Right ventricle myocardium inferior (tissue), 1 donor: ENCODE measurements at regions not wholly inside any gene's neighbourhood (a gene's known extent, or its start where the extent isn't known, plus 50 kb on each side); places are given as distances from the start of the nearest gene placed in this dataset.

ENCODE experiments used
- ATAC-seq: fragments of 200-7000 bp; cut with Tn5 transposase; one replicate; pipeline ENCODE4 v1.9.1; 2020; ENCODE audit warnings: mild to moderate bottlenecking, moderate library complexity
- DNase-seq: peaks from one replicate; pipeline ENCODE4 v3.0.0; 2021; ENCODE audit errors: missing footprints
- intact Hi-C: fragments of 100-400 bp; cut with DNase I; formaldehyde crosslinking; loops from one replicate; pipeline ENCODE4 v1.11.0; 2022
- donor health status: DM: no; HTN: yes; CAD: no; lungs with severe emphysema.

DNA sequence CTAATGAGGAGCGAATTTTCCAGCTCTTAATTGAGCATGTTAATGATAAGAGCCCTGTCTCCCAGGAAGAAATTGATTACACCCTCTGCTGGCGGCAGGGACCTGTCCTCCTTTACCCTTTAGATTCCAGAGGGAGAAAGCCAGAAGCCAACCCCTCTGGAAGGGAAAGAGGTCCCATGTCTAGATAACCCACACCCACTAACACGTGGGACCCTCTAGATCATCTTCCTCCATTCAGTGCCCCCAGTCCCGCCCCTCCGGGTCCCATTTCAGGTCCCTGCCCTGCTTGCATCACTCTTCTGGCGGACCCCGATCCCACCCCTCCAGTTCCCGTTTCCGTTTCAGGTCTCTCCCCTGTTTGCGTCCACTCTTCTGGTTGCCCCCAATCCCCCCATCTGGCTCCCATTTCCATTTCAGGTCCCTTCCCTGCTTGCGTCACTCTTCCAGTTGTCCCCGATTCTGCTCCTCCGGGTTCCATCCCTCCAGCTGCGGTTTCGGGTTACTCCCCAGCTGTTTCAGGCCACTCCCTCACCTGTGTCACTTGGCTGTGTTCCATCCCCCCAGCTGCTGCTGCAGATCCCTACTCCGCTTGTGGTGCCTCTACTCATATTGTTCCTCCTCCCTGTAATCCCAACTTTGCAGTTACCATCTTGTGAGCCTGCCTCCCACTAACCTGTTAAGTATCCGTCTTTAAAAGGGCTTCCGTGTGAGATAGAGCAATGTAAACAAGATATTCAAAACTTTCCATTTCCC is 202.4 kb downstream of the SH2D4B start:
- DNase-seq (no peak), ATAC-seq (no peak)
- intact Hi-C loops = no loop called here

DNA sequence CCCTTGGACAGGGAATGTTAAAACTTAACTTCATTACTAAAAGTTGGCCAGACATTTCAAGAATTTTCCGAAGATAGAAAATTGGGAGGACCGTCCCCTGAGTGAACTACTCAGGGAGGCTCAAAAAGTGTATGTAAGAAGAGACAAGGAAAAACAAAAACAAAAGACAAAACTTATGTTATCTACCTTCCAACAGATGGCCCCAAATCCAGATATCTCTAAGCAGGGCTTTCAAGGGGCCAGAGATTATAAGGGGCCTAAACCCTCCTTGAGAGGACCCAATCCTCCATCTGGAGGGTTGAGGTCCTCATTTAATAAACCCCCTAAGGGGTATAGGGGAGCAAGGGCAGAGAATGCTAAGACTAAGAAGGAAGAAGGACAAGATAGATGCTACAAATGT is 203.6 kb downstream of the SH2D4B start:
- intact Hi-C loops = no loop called here
- ATAC-seq = no peak
- DNase-seq = no peak

DNA sequence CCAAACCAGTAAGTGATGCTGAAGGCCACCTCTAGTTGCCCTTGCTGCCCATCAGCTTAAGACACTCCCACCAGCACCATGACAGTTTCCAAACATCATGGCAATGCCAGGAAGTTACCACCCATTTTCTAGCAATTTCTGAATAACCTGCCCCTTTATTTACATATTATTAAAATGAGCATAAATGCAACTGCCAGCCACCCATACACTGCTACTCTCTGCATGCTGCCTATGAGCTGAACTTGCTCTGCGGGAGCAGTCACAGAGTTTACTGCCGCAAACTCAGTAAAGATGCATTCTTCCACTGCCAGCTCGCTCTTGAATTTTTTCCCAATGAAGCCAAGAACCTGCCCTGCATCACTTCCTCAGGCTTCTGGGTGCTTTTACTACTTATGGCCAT is 212.6 kb downstream of the SH2D4B start:
- ATAC-seq (no peak), DNase-seq (no peak)
- intact Hi-C loops = no loop called here

DNA sequence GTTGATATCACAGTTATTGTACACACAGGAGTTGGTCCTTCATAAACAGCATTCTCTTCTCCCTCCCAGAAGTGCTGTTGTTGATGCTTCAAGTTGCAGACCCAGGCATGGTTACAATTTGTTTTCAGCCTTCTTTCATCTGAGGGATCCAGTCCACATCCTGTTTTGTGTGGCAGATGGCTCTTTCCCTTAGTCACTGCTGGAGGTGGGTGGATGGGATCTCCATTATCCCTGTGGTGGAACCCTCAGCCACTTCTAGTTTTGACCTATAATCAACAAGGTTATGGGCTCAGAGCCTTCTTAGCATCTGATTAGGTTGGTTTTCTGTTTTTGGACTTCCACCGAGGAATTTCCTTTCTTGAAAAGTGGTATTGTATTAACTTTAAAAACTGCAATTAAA is 214.2 kb downstream of the SH2D4B start:
- DNase-seq (no peak), ATAC-seq (no peak)
- intact Hi-C loops = no loop called here

DNA sequence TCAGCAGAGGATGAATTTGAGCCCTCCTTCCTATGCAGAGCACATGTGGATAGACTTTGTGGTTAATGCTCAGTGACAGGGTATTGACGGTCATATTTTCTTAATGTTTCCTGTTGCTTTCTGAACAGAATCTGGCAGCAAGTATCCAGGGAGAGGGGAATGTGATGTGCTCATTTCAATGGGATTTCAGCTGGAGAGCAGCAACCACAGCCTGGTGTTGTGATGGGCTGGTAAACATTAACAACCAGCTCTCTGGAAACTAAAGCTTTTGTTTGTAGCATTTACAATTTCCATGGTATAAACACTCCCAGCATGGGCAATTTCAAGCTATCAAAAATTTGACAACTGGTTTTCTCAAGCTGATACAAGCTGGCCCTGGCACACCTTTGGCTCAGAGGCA is 215.9 kb downstream of the SH2D4B start:
- DNase-seq = no peak
- intact Hi-C loops = no loop called here
- no peak for ATAC-seq

DNA sequence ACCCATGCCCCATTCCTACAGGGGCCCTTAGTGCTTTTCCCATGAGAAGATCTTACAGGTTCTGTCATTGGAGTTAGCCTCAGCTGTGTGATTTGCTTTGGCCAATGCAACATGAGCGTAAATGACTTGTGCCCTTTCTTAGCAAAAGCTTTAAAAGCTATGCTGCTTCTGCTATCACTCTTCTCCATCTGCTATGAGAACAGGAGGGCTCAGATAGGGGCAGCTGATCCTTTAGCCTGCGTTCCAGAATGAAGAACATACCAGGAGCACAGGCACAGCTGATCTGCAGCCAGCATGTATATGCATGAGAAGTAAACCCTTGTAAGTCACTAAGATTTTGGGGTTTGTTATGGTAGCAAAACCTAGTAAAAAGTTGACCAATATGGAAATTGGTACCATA is 218.2 kb downstream of the SH2D4B start:
- DNase-seq (no peak), ATAC-seq (no peak)
- intact Hi-C loops = no loop called here

DNA sequence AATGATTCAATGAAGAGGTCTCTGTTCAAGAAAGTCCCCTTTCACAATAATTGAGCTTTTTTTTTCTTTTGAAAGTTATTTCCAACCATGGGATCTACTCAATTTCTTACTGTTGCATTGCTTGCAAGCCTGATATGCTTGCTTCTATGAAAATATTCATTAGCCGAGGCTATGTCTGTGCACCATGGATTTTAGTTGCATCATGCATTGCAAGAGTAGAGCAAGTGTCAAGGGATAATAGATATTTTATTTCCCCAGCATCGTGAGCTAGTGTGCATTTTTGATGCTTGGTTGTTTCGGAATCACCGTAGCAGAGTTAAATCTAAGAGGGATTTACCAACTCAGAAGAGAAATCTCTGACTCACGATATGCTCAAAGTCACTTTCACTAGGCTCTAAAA is 222.0 kb downstream of the SH2D4B start:
- no peak for DNase-seq
- intact Hi-C loops = no loop called here
- no peak for ATAC-seq

DNA sequence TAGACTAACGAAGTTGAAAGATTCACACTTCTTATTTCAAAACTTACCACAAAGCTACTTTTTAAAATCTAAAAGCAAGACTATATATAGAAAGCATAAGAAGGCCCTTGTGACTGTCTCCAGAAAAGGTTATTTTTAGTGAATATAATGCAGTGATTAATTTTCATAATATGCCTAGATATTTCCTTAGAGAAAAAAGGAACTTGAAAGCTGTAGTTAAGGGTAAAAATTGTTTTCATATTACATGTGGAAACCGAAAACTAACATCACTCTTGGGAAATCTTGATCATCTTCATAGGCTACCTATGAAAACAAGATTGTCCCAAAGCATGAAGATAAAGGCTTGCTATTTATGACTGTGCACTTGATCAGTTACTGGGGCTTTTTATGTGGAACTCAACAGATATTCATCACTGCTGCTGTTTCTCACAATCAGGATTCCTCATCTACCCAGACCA is 223.2 kb downstream of the SH2D4B start:
- intact Hi-C loops = no loop called here
- DNase-seq (no peak), ATAC-seq (no peak)

DNA sequence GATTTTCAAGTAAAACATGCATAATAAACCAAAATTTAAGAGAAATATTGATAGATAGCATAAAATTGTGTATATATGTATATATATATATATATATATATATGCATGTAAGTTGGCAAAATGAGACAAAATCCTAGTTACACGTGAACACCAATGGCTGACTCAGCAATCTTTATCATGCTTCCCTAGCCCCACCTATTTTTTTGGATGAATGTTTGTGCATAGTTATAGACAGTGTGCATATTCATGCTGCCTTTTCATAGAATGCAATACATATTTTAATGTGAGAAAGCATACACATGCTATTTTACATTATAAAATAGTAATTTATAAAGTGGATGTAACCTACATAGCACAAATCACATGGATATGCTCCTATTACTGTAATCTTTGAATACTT is 230.3 kb downstream of the SH2D4B start:
- no peak for ATAC-seq
- DNase-seq = no peak
- intact Hi-C loops = no loop called here

DNA sequence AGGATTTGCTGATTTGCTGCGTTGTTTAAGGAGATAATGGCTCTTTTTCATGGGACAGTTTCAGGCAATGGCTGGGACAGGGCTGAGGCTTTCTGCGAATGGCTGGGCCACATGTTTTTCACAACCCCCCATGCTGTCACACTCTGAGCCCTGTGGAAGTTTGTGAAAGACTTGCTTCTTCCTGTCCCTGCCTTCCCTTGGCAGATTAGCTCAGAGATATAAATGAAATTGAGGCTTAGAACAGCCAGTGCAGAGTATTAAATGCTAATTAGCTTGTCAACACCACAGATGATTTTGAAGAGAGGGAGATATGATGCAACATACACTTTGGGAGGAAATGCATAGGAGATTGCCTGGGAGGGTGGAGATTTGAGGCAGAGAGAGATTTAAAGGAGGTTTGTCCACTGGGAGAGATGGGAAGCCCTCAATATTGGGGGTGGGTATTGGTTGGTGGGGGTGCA is 232.0 kb downstream of the SH2D4B start:
- intact Hi-C loops = no loop called here
- DNase-seq (no peak), ATAC-seq (no peak)

DNA sequence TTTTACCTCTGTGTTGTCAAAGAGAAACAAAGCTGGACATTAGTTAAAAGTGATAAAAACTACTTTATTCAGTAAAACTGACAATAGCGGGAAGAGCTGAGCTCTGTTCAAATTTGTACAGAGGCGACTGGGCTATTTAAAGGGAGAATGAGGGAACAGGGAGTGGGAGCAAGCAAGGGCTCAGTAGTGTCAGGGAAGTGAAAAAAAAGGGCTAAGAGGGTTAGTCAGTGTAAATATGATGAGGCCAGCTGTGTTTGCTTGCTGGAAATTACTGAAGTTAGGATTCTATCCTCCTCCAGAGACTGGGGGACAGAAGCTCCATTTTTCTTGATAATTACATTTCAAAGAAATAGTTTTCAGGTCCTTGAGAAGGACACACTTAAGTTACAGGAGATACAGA is 232.5 kb downstream of the SH2D4B start:
- intact Hi-C loops = no loop called here
- no peak for DNase-seq
- no peak for ATAC-seq

DNA sequence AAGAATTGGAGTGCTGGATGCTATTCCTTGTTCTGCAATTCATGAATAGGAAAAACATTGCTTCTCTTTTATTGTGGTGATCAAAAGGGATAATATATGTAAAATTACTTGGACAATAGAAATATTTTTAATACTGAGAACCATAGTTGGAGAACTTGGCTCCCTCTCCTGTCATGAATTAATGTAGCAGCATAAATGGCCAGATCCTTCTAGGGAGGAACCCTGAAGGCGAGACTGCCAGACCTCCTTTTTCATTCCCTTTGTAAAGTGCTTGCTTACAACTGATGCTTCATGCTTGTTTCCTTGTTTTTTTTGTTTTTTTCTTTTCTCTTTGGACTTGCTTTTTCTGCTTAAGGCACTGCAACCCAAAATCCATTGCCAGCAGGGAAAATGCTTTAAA is 233.6 kb downstream of the SH2D4B start:
- no peak for DNase-seq
- intact Hi-C loops = no loop called here

DNA sequence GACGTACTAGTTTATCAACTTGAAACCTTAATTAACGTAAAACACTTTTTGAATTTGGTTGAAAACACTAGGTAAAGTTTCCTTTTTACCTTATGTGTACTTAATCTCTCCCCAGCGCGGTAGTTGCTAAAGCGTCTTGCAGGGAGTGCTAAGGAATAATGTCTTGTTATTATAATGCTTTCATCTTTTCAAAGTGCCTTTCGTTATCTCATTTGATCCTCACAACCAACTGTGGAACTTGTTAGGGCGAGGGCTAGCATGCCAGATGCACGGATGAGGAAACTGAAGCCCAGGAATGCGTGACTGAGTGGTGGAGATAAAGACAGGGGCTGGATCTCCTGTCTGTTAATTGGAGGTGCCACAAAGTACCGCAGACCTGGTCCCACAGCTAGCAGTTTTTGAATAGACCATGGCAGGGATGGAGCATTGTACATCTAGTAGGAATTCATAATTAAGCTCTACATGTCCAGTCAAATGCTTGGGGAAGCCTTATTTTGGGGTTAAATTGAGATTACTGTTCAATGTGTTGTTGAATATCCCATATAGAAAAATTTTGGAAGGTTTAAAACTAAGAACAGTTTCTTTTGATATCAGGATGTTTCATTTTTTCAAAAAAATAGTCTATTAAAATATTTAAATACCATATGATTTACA is 234.3 kb downstream of the SH2D4B start:
- DNase-seq (no peak), ATAC-seq (no peak)
- intact Hi-C loops = no loop called here

More for the DNA sequence above, 233.6 kb downstream of the SH2D4B start:
- no peak for ATAC-seq

DNA sequence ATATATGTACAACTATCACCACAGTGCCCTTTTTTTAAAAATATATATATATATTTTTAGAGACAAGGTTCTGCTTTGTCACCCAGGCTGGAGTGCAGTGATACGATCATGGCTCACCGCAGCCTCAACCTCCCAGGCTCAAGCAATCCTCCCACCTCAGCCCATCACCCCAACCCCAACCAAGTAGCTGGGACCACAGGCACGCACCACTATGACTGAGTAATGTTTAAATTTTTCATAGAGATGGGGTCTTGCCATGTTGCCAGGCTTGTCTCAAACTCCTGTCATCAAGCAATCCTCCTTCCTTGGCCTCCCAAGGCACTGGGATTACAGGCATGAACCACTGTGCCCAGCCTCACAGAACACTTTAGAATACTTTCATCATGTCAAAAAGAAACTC is 234.9 kb downstream of the SH2D4B start:
- no peak for DNase-seq

DNA sequence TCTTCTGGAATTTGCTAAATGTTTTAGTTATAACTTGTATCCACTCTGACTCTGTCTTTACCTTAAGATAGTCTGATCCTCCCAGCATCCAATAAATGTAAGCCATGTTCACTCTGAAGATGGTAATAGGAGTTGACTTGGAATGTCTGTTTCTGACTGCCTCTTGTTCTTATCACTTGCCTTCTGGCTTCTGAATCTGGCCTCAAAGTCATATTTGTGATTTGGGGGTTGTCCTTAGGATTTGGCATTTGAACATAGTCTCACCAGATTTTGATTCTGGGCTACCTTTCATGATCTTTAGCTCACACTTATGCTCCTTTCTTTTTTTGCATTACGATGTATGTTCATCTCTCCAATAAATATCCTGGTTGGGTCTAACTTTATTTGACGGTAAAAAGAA is 247.0 kb downstream of the SH2D4B start:
- ATAC-seq = no peak
- intact Hi-C loops = no loop called here
- no peak for DNase-seq

More for the DNA sequence above, 234.9 kb downstream of the SH2D4B start:
- ATAC-seq = no peak
- intact Hi-C loops = no loop called here

DNA sequence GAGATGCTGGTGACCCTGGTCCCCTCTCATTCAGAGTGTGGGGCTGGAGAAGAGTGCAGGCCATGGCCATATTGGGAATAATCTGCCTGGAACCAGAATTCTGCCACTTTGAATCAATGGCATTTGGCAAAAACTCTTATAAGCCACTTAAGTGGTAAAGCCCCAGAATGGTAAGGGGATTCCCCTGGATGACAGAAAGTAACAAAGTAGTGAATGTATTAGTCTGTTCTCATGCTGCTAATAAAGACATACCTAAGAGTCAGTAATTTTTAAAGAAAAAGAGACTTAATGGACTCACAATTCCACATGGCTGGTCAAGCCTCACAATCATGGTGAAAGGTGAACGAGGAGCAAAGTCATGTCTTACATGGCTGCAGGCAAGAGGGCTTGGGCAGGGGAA is 248.6 kb downstream of the SH2D4B start:
- intact Hi-C loops = no loop called here
- ATAC-seq (no peak), DNase-seq (no peak)

DNA sequence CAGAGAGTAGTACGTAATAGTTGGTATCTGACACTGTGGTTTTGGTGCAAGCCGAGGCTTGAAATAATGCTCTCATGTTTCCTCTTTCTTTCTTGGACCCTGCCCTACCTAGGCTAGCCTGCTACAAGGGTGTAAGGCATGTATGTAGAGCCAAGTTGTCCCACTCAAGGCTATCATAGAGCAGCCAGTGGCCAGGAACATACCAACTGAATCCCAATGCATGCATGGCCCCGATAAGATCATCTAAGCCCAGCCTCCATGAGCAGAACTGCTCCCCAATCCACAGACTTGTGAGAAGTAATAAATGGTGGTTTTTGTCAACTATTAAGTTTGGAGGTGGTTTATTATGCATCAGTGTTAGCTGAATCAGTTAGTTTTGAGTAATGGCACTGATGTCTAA is 250.2 kb downstream of the SH2D4B start:
- DNase-seq (no peak), ATAC-seq (no peak)
- intact Hi-C loops = loop anchor here (2.0 kb wide), 1 partner anchor 41 kb away; no protein-coding TSS in a partner anchor

DNA sequence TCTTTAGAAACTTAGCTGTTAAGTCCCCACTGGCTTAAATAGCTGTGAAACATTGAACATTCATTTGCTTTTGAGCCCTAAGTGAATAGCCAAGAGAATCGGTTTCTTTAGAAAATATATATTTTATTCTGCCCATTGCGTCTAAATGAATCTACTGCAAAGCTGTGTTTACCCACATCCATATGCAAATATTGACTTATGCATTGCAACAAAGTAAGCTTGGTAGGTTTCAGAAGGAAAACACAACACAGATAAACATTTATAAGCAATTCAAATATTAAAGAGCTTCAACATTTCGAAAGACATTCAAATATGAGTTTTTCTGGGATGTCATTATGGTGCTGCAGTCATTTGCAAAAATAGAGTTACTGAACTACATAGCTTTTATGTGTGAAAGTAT is 257.3 kb downstream of the SH2D4B start:
- ATAC-seq = no peak
- intact Hi-C loops = no loop called here
- no peak for DNase-seq

DNA sequence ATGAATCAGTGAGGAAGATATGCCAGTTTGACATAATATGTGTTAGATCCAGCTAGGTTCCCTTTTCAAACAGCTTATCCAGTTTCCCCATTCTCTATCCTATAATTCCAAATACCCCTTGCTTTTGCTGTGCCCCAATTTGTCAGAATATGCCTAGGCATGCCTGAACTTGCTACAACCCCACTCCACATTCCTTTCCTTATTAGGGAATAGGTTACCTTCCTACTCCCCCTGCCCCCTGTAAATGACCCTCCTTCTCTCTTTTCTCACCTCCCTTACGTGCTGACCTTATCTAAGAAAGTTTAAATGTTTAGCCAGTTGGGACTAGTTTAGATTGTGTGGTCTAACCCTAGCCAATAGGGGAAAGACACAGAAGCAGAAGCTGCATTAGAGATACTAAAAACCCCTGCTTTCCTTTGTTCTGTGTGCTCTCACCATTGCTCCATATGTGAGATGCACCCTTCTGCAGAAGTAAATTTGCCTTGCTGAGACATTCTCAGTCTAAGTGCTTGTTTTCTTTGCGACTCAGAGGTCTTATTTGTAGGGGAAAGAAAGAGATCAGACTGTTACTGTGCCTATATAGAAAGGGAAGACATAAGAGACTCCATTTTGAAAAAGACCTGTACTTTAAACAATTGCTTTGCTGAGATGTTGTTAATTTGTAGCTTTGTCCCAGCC is 267.8 kb downstream of the SH2D4B start:
- DNase-seq (no peak), ATAC-seq (no peak)
- intact Hi-C loops = no loop called here

DNA sequence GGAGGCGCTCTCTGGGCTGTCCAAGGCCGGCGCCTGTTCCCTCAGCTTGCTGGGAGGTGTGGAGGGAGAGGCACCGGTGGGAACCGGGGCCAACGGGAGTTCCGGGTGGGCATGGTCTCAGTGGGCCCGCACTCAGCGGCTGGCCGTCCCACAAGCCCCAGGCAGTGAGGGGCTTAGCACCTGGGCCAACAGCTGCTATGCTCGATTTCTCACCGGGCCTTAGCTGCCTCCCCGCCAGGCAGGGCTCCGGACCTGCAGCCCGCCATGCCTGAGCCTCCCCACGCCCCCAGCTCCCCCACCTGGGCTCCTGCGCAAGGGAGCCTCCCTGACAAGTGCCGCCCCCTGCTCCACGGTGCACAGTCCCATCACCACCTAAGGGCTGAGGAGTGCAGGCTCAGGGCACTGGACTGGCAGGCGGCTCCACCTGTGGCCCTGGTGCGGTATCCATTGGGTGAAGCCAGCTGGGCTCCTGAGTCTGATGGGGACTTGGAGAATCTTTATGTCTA is 276.5 kb downstream of the SH2D4B start:
- peak; percentile 55 for DNase-seq
- intact Hi-C loops = no loop called here
- ATAC-seq = no peak
